AG04450 (cell line): ENCODE measurements at regions not wholly inside any gene's neighbourhood (a gene's known extent, or its start where the extent isn't known, plus 50 kb on each side); places are given as distances from the start of the nearest gene placed in this dataset.
"Not testable (repeated sequence)": the region's sequence is repeated elsewhere in the genome, so short reads cannot be mapped to it uniquely, and the experiment has no call there.

ENCODE experiments used
- CTCF ChIA-PET: fragments of 300-600, 350-600 bp; formaldehyde crosslinking; extraction: SDS; loops from one replicate; lab custom pipeline; 2022; ENCODE audit warnings: antibody characterized with exemption, inconsistent platforms; lab: Charles Lee
- POLR2A ChIA-PET: fragments of 350-600 bp; formaldehyde crosslinking; extraction: SDS; loops from one replicate; lab custom pipeline; 2021; ENCODE audit warnings: antibody characterized with exemption, inconsistent platforms; lab: Yijun Ruan, JAX
- DNase-seq: peaks from one replicate; pipeline ENCODE4 v3.0.0-alpha.2; 2011; ENCODE audit warnings: low read depth, low spot score
- H3K27ac ChIP-seq: one replicate; pipeline ENCODE4 v1.5.1; 2012; ENCODE audit warnings: low read depth, low read length, control low read depth
- H3K27me3 ChIP-seq: one replicate; pipeline ENCODE4 v1.6.0; 2012; ENCODE audit warnings: low read length; ENCODE audit not compliant: control insufficient read depth, insufficient read depth
- H3K4me3 ChIP-seq: 2 replicates; pipeline ENCODE4 v1.5.1; 2011; ENCODE audit warnings: mild to moderate bottlenecking, low read depth, low read length, control low read depth
- H3K9me3 ChIP-seq: 2 replicates; pipeline ENCODE4 v1.5.1; 2012; ENCODE audit warnings: low read length; ENCODE audit not compliant: control insufficient read depth, insufficient read depth
- TF ChIP-seq, protein P1 (sequence below): IDR thresholded peaks from 2 replicates; pipeline ENCODE4 v1.5.1; 2011; ENCODE audit warnings: low read depth, low read length, control low read depth, inconsistent platforms

DNA sequence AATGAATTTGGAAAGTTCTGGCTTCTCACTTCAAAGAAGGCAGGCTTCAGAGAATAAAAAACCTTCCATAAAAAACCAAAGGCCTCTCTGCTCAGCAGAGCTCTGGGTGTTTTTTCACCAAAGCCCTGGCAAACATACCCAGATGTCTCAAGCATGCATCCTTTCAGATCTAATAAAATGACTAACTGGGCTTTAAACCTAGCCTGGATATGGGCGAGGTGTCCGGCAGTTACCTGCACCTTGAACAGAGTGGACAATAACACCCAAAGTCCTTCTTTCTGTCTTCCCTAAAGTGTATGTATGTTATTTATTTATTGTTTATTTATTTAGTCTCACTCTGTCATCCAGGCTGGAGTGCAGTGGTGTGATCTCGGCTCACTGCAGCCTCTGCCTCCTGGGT, 469.3 kb downstream of the XYLT1 start:
- POLR2A ChIA-PET = no interaction called here
- no peaks in the 10 kb centered on the region for H3K27me3 ChIP-seq
- no peak overlapping the region for H3K4me3 ChIP-seq
- H3K27ac ChIP-seq = no peak overlapping the region
- DNase-seq = no peak
- CTCF ChIA-PET = no interaction called here
- TF ChIP-seq, protein P1, sequence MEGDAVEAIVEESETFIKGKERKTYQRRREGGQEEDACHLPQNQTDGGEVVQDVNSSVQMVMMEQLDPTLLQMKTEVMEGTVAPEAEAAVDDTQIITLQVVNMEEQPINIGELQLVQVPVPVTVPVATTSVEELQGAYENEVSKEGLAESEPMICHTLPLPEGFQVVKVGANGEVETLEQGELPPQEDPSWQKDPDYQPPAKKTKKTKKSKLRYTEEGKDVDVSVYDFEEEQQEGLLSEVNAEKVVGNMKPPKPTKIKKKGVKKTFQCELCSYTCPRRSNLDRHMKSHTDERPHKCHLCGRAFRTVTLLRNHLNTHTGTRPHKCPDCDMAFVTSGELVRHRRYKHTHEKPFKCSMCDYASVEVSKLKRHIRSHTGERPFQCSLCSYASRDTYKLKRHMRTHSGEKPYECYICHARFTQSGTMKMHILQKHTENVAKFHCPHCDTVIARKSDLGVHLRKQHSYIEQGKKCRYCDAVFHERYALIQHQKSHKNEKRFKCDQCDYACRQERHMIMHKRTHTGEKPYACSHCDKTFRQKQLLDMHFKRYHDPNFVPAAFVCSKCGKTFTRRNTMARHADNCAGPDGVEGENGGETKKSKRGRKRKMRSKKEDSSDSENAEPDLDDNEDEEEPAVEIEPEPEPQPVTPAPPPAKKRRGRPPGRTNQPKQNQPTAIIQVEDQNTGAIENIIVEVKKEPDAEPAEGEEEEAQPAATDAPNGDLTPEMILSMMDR = no peak
- peaks cover 4% of the 10 kb centered on the region; the same call in 1 of the 2 replicates for H3K9me3 ChIP-seq

DNA sequence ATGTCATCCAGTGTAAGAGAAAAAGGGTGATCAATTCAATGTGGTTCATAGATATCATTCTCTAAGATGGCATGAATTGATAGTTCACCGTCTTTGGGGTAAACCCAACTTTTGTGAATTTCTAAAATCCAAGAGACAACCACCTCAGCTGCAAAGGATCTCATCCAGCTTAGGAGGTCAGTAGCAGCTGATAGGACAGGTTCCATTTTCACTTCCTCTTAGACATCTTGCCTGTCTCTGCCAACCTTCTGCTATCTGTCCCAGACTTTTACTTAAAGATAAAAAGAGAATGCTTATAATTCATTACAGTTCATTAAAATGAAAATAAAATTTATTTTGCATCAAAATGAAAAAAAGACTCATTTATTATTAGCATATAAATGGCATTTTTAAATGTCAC, 468.2 kb downstream of the XYLT1 start:
- TF ChIP-seq, protein P1 = no peak
- no peak overlapping the region for H3K27ac ChIP-seq
- H3K27me3 ChIP-seq = no peaks in the 10 kb centered on the region
- CTCF ChIA-PET = no interaction called here
- DNase-seq = no peak
- POLR2A ChIA-PET = no interaction called here
- peaks cover 4% of the 10 kb centered on the region; the same call in 1 of the 2 replicates for H3K9me3 ChIP-seq
- no peak overlapping the region for H3K4me3 ChIP-seq

DNA sequence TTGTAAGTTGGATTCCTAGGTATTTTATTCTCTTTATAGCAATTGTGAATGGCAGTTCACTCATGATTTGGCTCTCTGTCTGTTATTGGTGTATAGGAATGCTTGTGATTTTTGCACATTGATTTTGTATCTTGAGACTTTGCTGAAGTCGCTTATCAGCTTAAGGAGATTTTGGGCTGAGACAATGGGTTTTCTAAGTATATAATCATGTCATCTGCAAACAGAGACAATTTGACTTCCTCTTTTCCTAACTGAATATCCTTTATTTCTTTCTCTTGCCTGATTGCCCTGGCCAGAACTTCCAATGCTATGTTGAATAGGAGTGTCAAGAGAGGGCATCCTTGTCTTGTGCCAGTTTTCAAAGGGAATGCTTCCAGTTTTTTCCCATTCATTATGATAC, 464.8 kb downstream of the XYLT1 start:
- H3K27me3 ChIP-seq, H3K4me3 ChIP-seq, POLR2A ChIA-PET, H3K27ac ChIP-seq, H3K9me3 ChIP-seq, CTCF ChIA-PET, DNase-seq: not testable (repeated sequence)

DNA sequence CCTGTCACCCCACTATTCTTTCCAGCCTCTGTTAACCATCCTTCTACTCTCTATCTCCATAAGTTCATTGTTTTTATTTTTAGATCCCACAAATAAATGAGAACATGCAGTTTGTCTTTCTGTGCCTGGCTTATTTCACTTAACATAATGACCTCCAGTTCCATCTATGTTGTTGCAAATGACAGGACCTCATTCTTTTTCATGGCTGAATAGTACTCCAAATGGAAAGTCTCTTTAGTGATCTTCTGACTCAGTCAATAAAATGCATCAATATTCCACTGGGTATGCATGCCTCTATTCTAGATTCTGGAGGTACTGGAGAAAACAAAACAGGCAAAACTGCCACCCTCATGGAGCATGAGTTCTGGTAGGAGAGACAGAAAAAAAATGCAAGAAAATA, 459.0 kb downstream of the XYLT1 start:
- Histone ChIP-seq H3K27me3 (no peaks in the 10 kb centered on the region), H3K4me3 (no peak overlapping the region), H3K9me3 (no peaks in the 10 kb centered on the region; the same call in 1 of the 2 replicates), H3K27ac (no peak overlapping the region)
- POLR2A ChIA-PET = no interaction called here
- TF ChIP-seq, protein P1 = no peak
- DNase-seq = no peak
- CTCF ChIA-PET = no interaction called here

DNA sequence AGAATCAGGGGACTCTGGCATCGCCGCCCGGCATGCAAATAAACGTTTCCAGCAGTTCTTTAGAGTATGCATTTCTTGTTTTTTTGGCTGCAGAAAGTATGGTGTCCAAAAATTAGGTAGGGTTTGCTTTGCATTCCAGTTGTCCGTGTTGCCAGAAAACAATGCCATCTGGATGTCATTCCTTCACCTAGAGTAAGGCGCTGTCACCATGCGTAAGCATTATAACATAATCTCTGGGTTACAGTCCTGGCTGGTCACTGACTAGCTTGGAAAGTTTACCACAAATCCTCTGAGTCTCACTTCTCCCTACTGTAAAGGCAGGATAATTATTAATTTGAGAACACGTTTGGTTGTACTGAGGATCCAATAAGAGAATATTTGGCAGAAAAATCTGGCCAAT, 457.7 kb downstream of the XYLT1 start:
- CTCF ChIA-PET = no interaction called here
- Histone ChIP-seq H3K9me3 (no peaks in the 10 kb centered on the region; the same call in 1 of the 2 replicates), H3K27me3 (no peaks in the 10 kb centered on the region), H3K4me3 (no peak overlapping the region), H3K27ac (no peak overlapping the region)
- DNase-seq = no peak
- TF ChIP-seq, protein P1 = no peak
- POLR2A ChIA-PET = no interaction called here
